ENCODE measurements at regions not wholly inside any gene's neighbourhood (a gene's known extent, or its start where the extent isn't known, plus 50 kb on each side); places are given as distances from the start of the nearest gene placed in this dataset.

- TF ChIP-seq ZNF274 (IDR thresholded peaks at IDR 0.05; ENCODE audit: low read depth, low read length), result no peak
- TF ChIP-seq SUZ12 (IDR thresholded peaks at IDR 0.05; ENCODE audit: extremely low read depth, insufficient read depth, insufficient read length), result no peak
- no peak for TF ChIP-seq YY1 (IDR thresholded peaks at IDR 0.05; ENCODE audit: insufficient read depth, insufficient read length)
- DNase-seq (ENCODE audit: low read depth, low spot score), result no peak
- no peak overlapping the region for H3K9ac ChIP-seq (ENCODE audit: insufficient read length, low read depth)
- no peaks in the 10 kb centered on the region for H3K36me3 ChIP-seq (ENCODE audit: insufficient read depth, insufficient read length, low read length)
- H3K4me1 ChIP-seq (ENCODE audit: insufficient read depth, insufficient read length), result no peaks in the 10 kb centered on the region
- no peaks in the 10 kb centered on the region for H3K27me3 ChIP-seq (ENCODE audit: insufficient read depth, insufficient read length)
- no peaks in the 10 kb centered on the region for H3K9me3 ChIP-seq (ENCODE audit: insufficient read depth, low read length)
- no peak overlapping the region for H3K4me3 ChIP-seq (ENCODE audit: insufficient read length, low read depth)
These were observed 158.7 kb downstream of the CGGBP1 start for GRCh38 chr3:87900061-87900460.

GRCh38 chr3:87898971-87899370, 159.8 kb downstream of the CGGBP1 start:
- no peaks in the 10 kb centered on the region for H3K27me3 ChIP-seq (ENCODE audit: insufficient read depth, insufficient read length)

GRCh38 chr3:87895983-87896382, 162.8 kb downstream of the CGGBP1 start:
- H3K9me3 ChIP-seq (ENCODE audit: insufficient read depth, low read length), result no peaks in the 10 kb centered on the region
- H3K36me3 ChIP-seq (ENCODE audit: insufficient read depth, insufficient read length, low read length), result no peaks in the 10 kb centered on the region
- no peak overlapping the region for H3K9ac ChIP-seq (ENCODE audit: insufficient read length, low read depth)
- H3K27me3 ChIP-seq (ENCODE audit: insufficient read depth, insufficient read length), result no peaks in the 10 kb centered on the region
- no peak for TF ChIP-seq YY1 (IDR thresholded peaks at IDR 0.05; ENCODE audit: insufficient read depth, insufficient read length)
- no peaks in the 10 kb centered on the region for H3K4me1 ChIP-seq (ENCODE audit: insufficient read depth, insufficient read length)
- DNase-seq (ENCODE audit: low read depth, low spot score), result no peak
- no peak overlapping the region for H3K4me3 ChIP-seq (ENCODE audit: insufficient read length, low read depth)

More at GRCh38 chr3:87898971-87899370, 159.8 kb downstream of the CGGBP1 start:
- TF ChIP-seq SUZ12 (IDR thresholded peaks at IDR 0.05; ENCODE audit: extremely low read depth, insufficient read depth, insufficient read length) (no peak), ZNF274 (IDR thresholded peaks at IDR 0.05; ENCODE audit: low read depth, low read length) (no peak), YY1 (IDR thresholded peaks at IDR 0.05; ENCODE audit: insufficient read depth, insufficient read length) (no peak)
- H3K4me3 ChIP-seq (ENCODE audit: insufficient read length, low read depth), result no peak overlapping the region
- H3K4me1 ChIP-seq (ENCODE audit: insufficient read depth, insufficient read length), result no peaks in the 10 kb centered on the region
- no peak for DNase-seq (ENCODE audit: low read depth, low spot score)
- no peak overlapping the region for H3K9ac ChIP-seq (ENCODE audit: insufficient read length, low read depth)
- H3K36me3 ChIP-seq (ENCODE audit: insufficient read depth, insufficient read length, low read length), result no peaks in the 10 kb centered on the region
- no peaks in the 10 kb centered on the region for H3K9me3 ChIP-seq (ENCODE audit: insufficient read depth, low read length)

GRCh38 chr3:87873136-87873535, 185.7 kb downstream of the CGGBP1 start:
- TF ChIP-seq ZNF274 (IDR thresholded peaks at IDR 0.05; ENCODE audit: low read depth, low read length) (no peak), SUZ12 (IDR thresholded peaks at IDR 0.05; ENCODE audit: extremely low read depth, insufficient read depth, insufficient read length) (no peak), YY1 (IDR thresholded peaks at IDR 0.05; ENCODE audit: insufficient read depth, insufficient read length) (no peak)
- Histone ChIP-seq H3K9me3 (ENCODE audit: insufficient read depth, low read length) (no peaks in the 10 kb centered on the region; the same call in 1 of the 2 replicates), H3K9ac (ENCODE audit: insufficient read length, low read depth) (no peak overlapping the region), H3K4me3 (ENCODE audit: insufficient read length, low read depth) (no peak overlapping the region), H3K36me3 (ENCODE audit: insufficient read depth, insufficient read length, low read length) (no peaks in the 10 kb centered on the region), H3K27me3 (ENCODE audit: insufficient read depth, insufficient read length) (no peaks in the 10 kb centered on the region), H3K4me1 (ENCODE audit: insufficient read depth, insufficient read length) (no peaks in the 10 kb centered on the region)
- no peak for DNase-seq (ENCODE audit: low read depth, low spot score)

DNA sequence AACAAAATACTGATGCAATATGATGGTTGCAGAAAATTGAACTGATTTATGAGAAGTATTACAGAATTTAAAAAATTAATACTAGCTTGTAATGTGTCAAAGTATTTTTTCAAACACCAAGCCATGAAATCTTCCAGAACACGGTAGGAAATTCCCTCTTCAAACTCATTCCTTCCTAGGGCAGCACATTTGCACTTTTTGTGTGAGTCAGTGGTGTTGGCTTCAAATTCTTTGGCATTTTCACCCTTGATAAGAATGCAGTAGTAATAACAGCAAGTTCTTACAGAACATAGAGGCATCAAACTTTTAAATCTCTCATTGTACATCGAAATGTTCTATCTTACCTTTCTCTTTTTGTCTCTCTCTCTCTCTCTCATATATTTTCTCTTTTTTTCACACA, 191.8 kb downstream of the CGGBP1 start:
- no peaks in the 10 kb centered on the region for H3K9me3 ChIP-seq (ENCODE audit: insufficient read depth, low read length)
- no peak for DNase-seq (ENCODE audit: low read depth, low spot score)
- H3K9ac ChIP-seq (ENCODE audit: insufficient read length, low read depth), result no peak overlapping the region
- H3K4me1 ChIP-seq (ENCODE audit: insufficient read depth, insufficient read length), result no peaks in the 10 kb centered on the region
- H3K36me3 ChIP-seq (ENCODE audit: insufficient read depth, insufficient read length, low read length), result no peaks in the 10 kb centered on the region
- H3K27me3 ChIP-seq (ENCODE audit: insufficient read depth, insufficient read length), result no peaks in the 10 kb centered on the region
- no peak overlapping the region for H3K4me3 ChIP-seq (ENCODE audit: insufficient read length, low read depth)
- TF ChIP-seq ZNF274 (IDR thresholded peaks at IDR 0.05; ENCODE audit: low read depth, low read length) (no peak), YY1 (IDR thresholded peaks at IDR 0.05; ENCODE audit: insufficient read depth, insufficient read length) (no peak), SUZ12 (IDR thresholded peaks at IDR 0.05; ENCODE audit: extremely low read depth, insufficient read depth, insufficient read length) (no peak)

GRCh38 chr3:87856126-87856525, 202.7 kb downstream of the CGGBP1 start:
- H3K4me3 ChIP-seq (ENCODE audit: insufficient read length, low read depth), result no peak overlapping the region
- no peaks in the 10 kb centered on the region for H3K4me1 ChIP-seq (ENCODE audit: insufficient read depth, insufficient read length)
- H3K9me3 ChIP-seq (ENCODE audit: insufficient read depth, low read length), result no peaks in the 10 kb centered on the region
- H3K9ac ChIP-seq (ENCODE audit: insufficient read length, low read depth), result no peak overlapping the region
- DNase-seq (ENCODE audit: low read depth, low spot score), result no peak
- no peaks in the 10 kb centered on the region for H3K27me3 ChIP-seq (ENCODE audit: insufficient read depth, insufficient read length)
- H3K36me3 ChIP-seq (ENCODE audit: insufficient read depth, insufficient read length, low read length), result no peaks in the 10 kb centered on the region
- TF ChIP-seq YY1 (IDR thresholded peaks at IDR 0.05; ENCODE audit: insufficient read depth, insufficient read length), result no peak
- TF ChIP-seq SUZ12 (IDR thresholded peaks at IDR 0.05; ENCODE audit: extremely low read depth, insufficient read depth, insufficient read length), result no peak
- no peak for TF ChIP-seq ZNF274 (IDR thresholded peaks at IDR 0.05; ENCODE audit: low read depth, low read length)

DNA sequence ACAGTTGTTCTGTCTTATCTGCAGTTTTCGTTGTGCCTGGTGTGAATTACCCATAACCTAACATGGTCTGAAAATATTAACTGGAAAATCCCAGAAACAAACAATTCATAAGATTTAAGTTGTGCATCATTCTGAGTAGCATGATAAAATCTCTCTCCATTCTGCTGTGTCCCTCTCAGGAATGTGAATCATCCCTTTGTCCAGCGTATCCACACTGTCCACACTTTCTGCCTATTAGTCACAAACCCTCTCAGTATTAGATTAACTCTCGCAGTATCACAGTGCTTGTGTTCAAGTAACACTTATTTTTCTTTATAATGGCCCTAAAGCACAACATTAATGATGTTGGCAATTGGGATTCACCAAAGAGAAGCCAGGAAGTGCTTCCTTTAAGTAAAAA, 203.2 kb downstream of the CGGBP1 start:
- no peak overlapping the region for H3K4me3 ChIP-seq (ENCODE audit: insufficient read length, low read depth)
- TF ChIP-seq ZNF274 (IDR thresholded peaks at IDR 0.05; ENCODE audit: low read depth, low read length) (no peak), YY1 (IDR thresholded peaks at IDR 0.05; ENCODE audit: insufficient read depth, insufficient read length) (no peak), SUZ12 (IDR thresholded peaks at IDR 0.05; ENCODE audit: extremely low read depth, insufficient read depth, insufficient read length) (no peak)
- DNase-seq (ENCODE audit: low read depth, low spot score), result no peak

DNA sequence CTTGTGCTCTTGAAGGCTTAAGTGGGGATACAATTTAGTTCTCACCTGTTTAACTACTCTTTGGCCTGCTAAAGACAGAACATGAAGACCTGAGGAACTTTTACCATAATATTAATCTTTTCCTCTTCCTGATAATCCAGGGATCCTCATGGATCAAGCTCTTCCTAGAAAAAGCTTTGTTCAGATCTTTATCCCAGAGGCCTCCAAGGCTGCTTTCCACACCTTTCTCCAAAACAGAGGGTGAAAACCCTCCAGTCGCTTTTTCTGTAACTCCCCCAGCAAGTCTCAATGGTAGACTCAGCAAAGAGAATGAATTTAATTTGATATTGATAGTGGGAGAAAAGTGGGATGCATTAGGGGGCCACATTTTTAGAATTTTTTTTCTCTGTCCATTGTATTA, 203.6 kb downstream of the CGGBP1 start:
- no peak for TF ChIP-seq ZNF274 (IDR thresholded peaks at IDR 0.05; ENCODE audit: low read depth, low read length)
- TF ChIP-seq YY1 (IDR thresholded peaks at IDR 0.05; ENCODE audit: insufficient read depth, insufficient read length), result no peak
- TF ChIP-seq SUZ12 (IDR thresholded peaks at IDR 0.05; ENCODE audit: extremely low read depth, insufficient read depth, insufficient read length), result no peak
- H3K9me3 ChIP-seq (ENCODE audit: insufficient read depth, low read length), result no peaks in the 10 kb centered on the region

More for the DNA sequence above, 203.2 kb downstream of the CGGBP1 start:
- H3K4me1 ChIP-seq (ENCODE audit: insufficient read depth, insufficient read length), result no peaks in the 10 kb centered on the region
- H3K27me3 ChIP-seq (ENCODE audit: insufficient read depth, insufficient read length), result no peaks in the 10 kb centered on the region
- no peak overlapping the region for H3K9ac ChIP-seq (ENCODE audit: insufficient read length, low read depth)
- H3K36me3 ChIP-seq (ENCODE audit: insufficient read depth, insufficient read length, low read length), result no peaks in the 10 kb centered on the region
- H3K9me3 ChIP-seq (ENCODE audit: insufficient read depth, low read length), result no peaks in the 10 kb centered on the region

More for the DNA sequence above, 203.6 kb downstream of the CGGBP1 start:
- Histone ChIP-seq H3K36me3 (ENCODE audit: insufficient read depth, insufficient read length, low read length) (no peaks in the 10 kb centered on the region), H3K9ac (ENCODE audit: insufficient read length, low read depth) (no peak overlapping the region), H3K4me1 (ENCODE audit: insufficient read depth, insufficient read length) (no peaks in the 10 kb centered on the region), H3K27me3 (ENCODE audit: insufficient read depth, insufficient read length) (no peaks in the 10 kb centered on the region), H3K4me3 (ENCODE audit: insufficient read length, low read depth) (no peak overlapping the region)
- DNase-seq (ENCODE audit: low read depth, low spot score), result no peak

Data from NT2/D1 (cell line).